ENCODE measurements at regions not wholly inside any gene's neighbourhood (a gene's known extent, or its start where the extent isn't known, plus 50 kb on each side); places are given as distances from the start of the nearest gene placed in this dataset.
"Not testable (repeated sequence)": the region's sequence is repeated elsewhere in the genome, so short reads cannot be mapped to it uniquely, and the experiment has no call there.

- DNase-seq; ATAC-seq; H3K27ac ChIP-seq; H3K9me3 ChIP-seq; H3K4me1 ChIP-seq; H3K36me3 ChIP-seq; intact Hi-C loops (cut with DNase I); H3K4me3 ChIP-seq; H3K27me3 ChIP-seq: not testable (repeated sequence)
Measured at GRCh38 chr15:84094720-84095119, 140.9 kb upstream of the GOLGA6L4 start.

GRCh38 chr15:84097053-84097452, 138.5 kb upstream of the GOLGA6L4 start:
- H3K36me3 ChIP-seq; intact Hi-C loops (cut with DNase I); H3K27me3 ChIP-seq; H3K4me3 ChIP-seq; H3K27ac ChIP-seq; DNase-seq; H3K9me3 ChIP-seq; ATAC-seq; H3K4me1 ChIP-seq: not testable (repeated sequence)

GRCh38 chr15:84098604-84099003, 137.0 kb upstream of the GOLGA6L4 start:
- intact Hi-C loops (cut with DNase I): no loop called here
- ATAC-seq: no peak
- no peak for DNase-seq
- Histone ChIP-seq H3K4me1 (no peaks in the 10 kb centered on the region), H3K4me3 (no peak overlapping the region), H3K36me3 (no peaks in the 10 kb centered on the region), H3K27me3 (peaks cover 3% of the 10 kb centered on the region), H3K27ac (no peak overlapping the region), H3K9me3 (no peaks in the 10 kb centered on the region)
- TF ChIP-seq CTCF (IDR thresholded peaks at IDR 0.05): no peak

GRCh38 chr15:84099181-84099580, 136.4 kb upstream of the GOLGA6L4 start:
- intact Hi-C loops (cut with DNase I): no loop called here
- Histone ChIP-seq H3K36me3 (no peaks in the 10 kb centered on the region), H3K27ac (no peak overlapping the region), H3K4me3 (no peak overlapping the region), H3K4me1 (no peaks in the 10 kb centered on the region), H3K27me3 (peaks cover 3% of the 10 kb centered on the region), H3K9me3 (no peaks in the 10 kb centered on the region)
- DNase-seq: no peak
- TF ChIP-seq CTCF (IDR thresholded peaks at IDR 0.05): no peak
- ATAC-seq: peak; percentile 52

GRCh38 chr15:84103345-84103744, 132.2 kb upstream of the GOLGA6L4 start:
- ATAC-seq: no peak
- intact Hi-C loops (cut with DNase I): no loop called here
- no peak for DNase-seq

GRCh38 chr15:84104853-84105252, 130.7 kb upstream of the GOLGA6L4 start:
- intact Hi-C loops (cut with DNase I): no loop called here
- Histone ChIP-seq H3K27me3 (peaks cover 3% of the 10 kb centered on the region), H3K4me1 (no peaks in the 10 kb centered on the region), H3K27ac (no peak overlapping the region), H3K4me3 (no peak overlapping the region), H3K36me3 (no peaks in the 10 kb centered on the region), H3K9me3 (no peaks in the 10 kb centered on the region)
- ATAC-seq: no peak
- no peak for DNase-seq
- TF ChIP-seq CTCF (IDR thresholded peaks at IDR 0.05): no peak

More at GRCh38 chr15:84103345-84103744, 132.2 kb upstream of the GOLGA6L4 start:
- Histone ChIP-seq H3K27ac (no peak overlapping the region), H3K9me3 (no peaks in the 10 kb centered on the region), H3K4me3 (no peak overlapping the region), H3K4me1 (no peaks in the 10 kb centered on the region), H3K36me3 (no peaks in the 10 kb centered on the region), H3K27me3 (peaks cover 3% of the 10 kb centered on the region)
- no peak for TF ChIP-seq CTCF (IDR thresholded peaks at IDR 0.05)

GRCh38 chr15:84108728-84109127, 126.8 kb upstream of the GOLGA6L4 start:
- DNase-seq: no peak
- no peaks in the 10 kb centered on the region for H3K36me3 ChIP-seq
- no peaks in the 10 kb centered on the region for H3K4me1 ChIP-seq
- no peak overlapping the region for H3K4me3 ChIP-seq
- intact Hi-C loops (cut with DNase I): no loop called here
- ATAC-seq: no peak
- no peak for TF ChIP-seq CTCF (IDR thresholded peaks at IDR 0.05)
- no peak overlapping the region for H3K27ac ChIP-seq
- no peaks in the 10 kb centered on the region for H3K9me3 ChIP-seq
- no peaks in the 10 kb centered on the region for H3K27me3 ChIP-seq
